ENCODE measurements at regions not wholly inside any gene's neighbourhood (a gene's known extent, or its start where the extent isn't known, plus 50 kb on each side); places are given as distances from the start of the nearest gene placed in this dataset.
A peak's percentile ranks its signal among the peaks of the same experiment; 100 is the strongest.

DNA sequence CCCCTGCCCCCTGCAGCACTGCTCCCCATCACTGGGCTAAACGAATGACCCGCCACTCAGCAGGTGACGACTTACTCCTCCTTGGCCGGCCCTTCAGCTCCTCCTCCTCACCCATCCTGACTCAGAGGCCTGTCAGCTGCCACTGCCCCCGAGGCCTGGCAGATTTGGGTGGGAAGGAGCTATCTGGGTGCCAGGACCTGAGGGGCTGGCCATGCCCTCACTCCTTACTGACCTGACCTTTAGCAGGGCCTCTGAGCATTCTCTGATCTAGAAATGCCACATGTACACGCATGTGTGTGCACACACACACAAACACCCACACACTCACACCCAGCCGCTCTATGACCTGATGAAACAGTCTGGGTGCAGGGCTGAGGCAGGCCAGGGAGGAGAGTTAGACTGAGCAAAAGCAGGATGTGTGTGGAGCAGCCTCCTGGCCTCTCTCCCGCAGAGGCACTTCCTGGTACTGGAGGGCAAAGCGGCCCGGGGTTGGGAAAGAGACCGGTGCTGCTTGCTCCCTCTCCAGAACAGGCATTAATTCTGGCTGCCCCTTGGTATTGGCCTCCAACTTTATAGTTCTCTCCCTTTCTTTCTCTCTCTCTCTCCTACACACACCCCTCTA is 68.0 kb downstream of the ZFP36L2 start:
- DNase-seq (ENCODE audit: low spot score): peak; percentile 86
- TF ChIP-seq, protein P1, sequence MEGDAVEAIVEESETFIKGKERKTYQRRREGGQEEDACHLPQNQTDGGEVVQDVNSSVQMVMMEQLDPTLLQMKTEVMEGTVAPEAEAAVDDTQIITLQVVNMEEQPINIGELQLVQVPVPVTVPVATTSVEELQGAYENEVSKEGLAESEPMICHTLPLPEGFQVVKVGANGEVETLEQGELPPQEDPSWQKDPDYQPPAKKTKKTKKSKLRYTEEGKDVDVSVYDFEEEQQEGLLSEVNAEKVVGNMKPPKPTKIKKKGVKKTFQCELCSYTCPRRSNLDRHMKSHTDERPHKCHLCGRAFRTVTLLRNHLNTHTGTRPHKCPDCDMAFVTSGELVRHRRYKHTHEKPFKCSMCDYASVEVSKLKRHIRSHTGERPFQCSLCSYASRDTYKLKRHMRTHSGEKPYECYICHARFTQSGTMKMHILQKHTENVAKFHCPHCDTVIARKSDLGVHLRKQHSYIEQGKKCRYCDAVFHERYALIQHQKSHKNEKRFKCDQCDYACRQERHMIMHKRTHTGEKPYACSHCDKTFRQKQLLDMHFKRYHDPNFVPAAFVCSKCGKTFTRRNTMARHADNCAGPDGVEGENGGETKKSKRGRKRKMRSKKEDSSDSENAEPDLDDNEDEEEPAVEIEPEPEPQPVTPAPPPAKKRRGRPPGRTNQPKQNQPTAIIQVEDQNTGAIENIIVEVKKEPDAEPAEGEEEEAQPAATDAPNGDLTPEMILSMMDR (conservative IDR thresholded peaks at IDR 0.05; ENCODE audit: low read depth): no peak
- POLR2A ChIA-PET (ENCODE audit: low non-redundant PET): interaction anchor here (0.5 to 1.0 kb wide), 5 partner anchors 10 to 74 kb away, joined by 3 to 4 read pairs (median 3); no protein-coding TSS in a partner anchor
- peak overlapping the region; percentile 100 for H3K27ac ChIP-seq
- CTCF ChIA-PET: interaction anchor here (0.6 kb wide), 1 partner anchor 26 kb away, joined by 3 read pairs; no protein-coding TSS in a partner anchor

DNA sequence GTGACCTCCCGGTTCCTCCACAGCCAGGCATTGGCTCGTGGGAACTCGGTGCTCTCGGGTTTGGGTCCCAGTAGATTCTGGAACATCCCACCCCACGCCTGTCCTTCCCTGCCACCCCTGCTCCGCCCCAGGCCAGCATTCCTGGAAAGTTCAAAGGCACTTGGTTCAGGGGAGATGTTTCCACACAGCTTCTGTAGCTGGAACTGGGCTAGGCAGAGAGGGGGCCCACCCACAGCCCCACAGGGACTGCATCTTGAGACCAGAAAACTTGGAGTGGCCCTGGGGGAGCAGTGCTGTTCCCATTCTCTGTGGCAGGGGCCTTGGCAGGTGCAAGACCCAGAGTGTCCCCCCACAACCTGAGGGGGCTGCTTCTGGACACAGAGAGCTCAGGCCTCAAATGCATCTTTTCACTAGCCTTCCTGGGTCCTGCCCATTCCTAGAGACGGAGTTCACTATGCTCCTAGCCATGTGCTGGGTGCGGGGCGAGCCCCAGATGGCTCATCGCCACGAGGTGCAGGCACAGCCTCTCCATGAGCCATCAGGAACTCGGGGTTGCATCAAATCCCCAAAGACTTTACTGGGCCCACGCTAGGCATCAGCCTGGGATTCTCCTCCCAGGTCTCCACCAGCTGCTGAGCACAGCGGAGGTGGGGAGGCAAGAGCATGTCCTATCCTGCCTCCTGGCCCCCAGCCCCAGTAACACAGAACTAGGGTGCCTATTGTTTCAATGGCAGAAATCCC is 68.7 kb downstream of the ZFP36L2 start:
- TF ChIP-seq, protein P1 (conservative IDR thresholded peaks at IDR 0.05; ENCODE audit: low read depth): no peak
- peak overlapping the region; percentile 100 for H3K27ac ChIP-seq
- ChIA-PET CTCF (interaction anchor here (0.6 kb wide), 1 partner anchor 26 kb away, joined by 3 read pairs; no protein-coding TSS in a partner anchor), POLR2A (ENCODE audit: low non-redundant PET) (interaction anchor here (0.6 to 1.0 kb wide), 4 partner anchors 11 to 73 kb away, joined by 3 to 4 read pairs (median 4); no protein-coding TSS in a partner anchor)
- peak; percentile 51 for DNase-seq (ENCODE audit: low spot score)

DNA sequence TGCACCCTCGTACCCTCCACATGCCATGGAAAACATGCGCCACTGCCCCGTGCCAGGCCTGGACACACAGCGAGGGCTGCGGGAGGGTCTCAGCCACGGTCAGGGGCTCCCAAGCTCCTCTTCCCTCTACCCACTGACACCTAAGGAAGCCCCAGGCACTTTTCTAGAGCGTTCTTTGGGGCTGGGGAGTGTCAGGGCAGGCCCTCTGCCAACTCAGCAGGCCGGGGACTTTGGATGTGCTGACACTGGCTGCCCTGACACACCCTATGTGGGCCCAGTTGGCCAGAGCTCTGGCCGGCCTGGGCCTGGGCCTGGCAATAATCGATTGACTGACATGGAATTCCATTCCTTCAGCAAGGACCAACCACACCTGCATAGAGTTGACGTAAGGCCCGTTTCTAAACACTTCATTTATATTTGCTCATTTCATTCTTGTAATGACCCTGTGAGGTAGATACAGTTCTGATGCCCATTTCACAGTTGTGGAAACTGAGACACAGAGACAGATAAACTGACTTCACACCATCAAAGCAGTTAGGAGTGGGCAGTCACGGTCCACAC is 70.5 kb downstream of the ZFP36L2 start:
- TF ChIP-seq, protein P1 (conservative IDR thresholded peaks at IDR 0.05; ENCODE audit: low read depth): no peak
- no peak for DNase-seq (ENCODE audit: low spot score)
- ChIA-PET CTCF (interaction anchor here (0.7 kb wide), 1 partner anchor 73 kb away, joined by 5 read pairs; no protein-coding TSS in a partner anchor), POLR2A (ENCODE audit: low non-redundant PET) (no interaction called here)
- peak overlapping the region; percentile 100 for H3K27ac ChIP-seq

DNA sequence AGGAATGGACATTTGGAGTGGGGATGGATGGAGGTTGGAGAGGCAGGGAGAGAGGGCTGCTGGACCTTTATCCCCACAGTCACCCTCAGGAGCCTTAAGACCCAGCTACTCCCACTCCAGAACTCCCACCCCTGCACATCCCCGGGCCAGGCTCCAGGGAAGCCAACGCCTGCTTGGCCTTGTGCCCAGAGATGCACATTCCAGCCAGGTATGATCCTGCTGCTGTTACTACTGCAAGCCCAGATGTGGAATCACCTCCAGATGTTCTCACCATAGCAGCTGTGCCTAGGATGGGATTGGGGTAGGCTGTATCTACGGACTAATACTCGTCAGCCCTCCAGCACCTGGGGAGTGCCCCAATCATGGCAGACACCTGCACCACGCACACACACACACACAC is 71.7 kb downstream of the ZFP36L2 start:
- DNase-seq (ENCODE audit: low spot score): no peak
- CTCF ChIA-PET: interaction anchor here (0.7 kb wide), 1 partner anchor 18 kb away, joined by 3 read pairs; no protein-coding TSS in a partner anchor
- TF ChIP-seq, protein P1 (conservative IDR thresholded peaks at IDR 0.05; ENCODE audit: low read depth): no peak

DNA sequence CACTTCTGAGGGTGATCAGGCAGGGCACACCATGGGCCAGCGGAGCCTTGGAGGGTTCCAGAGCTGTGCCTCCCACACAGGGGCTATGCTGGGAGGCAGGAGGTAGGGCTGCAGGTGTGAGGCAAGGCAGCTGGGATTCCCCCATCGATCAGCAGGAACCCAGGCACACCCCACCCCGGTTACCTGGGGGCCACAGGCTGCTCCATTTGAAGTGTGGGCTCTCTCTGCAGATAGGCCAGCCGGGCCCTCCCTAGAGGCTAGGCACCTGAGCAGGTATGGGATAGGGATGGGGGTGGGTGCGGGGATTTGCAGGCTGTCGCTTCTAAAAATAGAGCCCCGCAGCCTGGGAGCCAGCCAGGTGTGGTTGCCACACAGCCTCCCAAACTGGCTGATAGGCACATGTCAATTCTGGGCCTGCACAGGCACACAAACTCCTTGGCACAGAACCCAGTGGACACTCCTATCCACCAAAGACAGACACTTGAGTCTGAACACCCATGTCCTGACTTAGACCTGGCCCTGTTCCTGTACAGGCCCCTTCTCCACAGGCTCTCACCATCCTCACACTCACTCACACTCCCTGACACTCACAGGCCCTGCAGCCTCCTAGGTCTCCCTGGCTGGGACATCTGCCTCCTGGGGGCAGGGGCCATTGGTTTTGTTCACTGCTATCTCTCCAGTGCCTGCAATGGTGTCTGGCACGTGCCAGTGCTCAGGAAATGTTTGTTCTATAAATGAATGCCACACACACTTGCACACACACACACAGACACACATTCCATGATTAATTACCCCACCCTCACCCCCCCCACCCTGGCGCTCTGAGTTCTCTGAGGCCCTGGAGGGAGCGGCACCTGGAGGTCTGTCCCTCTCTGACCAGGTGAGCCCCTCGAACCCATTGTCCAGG is 73.4 kb downstream of the ZFP36L2 start:
- ChIA-PET CTCF (no interaction called here), POLR2A (ENCODE audit: low non-redundant PET) (interaction anchor here (0.6 kb wide), 1 partner anchor 161 kb away, joined by 3 read pairs; no protein-coding TSS in a partner anchor)
- TF ChIP-seq, protein P1 (conservative IDR thresholded peaks at IDR 0.05; ENCODE audit: low read depth): no peak
- DNase-seq (ENCODE audit: low spot score): no peak
- H3K27ac ChIP-seq: peak overlapping the region; percentile 100

More for the DNA sequence above, 71.7 kb downstream of the ZFP36L2 start:
- H3K27ac ChIP-seq: peak overlapping the region; percentile 100
- POLR2A ChIA-PET (ENCODE audit: low non-redundant PET): no interaction called here

All from RWPE1 (cell line).